ENCODE measurements at regions not wholly inside any gene's neighbourhood (a gene's known extent, or its start where the extent isn't known, plus 50 kb on each side); places are given as distances from the start of the nearest gene placed in this dataset.
"Not testable (repeated sequence)": the region's sequence is repeated elsewhere in the genome, so short reads cannot be mapped to it uniquely, and the experiment has no call there.

DNA sequence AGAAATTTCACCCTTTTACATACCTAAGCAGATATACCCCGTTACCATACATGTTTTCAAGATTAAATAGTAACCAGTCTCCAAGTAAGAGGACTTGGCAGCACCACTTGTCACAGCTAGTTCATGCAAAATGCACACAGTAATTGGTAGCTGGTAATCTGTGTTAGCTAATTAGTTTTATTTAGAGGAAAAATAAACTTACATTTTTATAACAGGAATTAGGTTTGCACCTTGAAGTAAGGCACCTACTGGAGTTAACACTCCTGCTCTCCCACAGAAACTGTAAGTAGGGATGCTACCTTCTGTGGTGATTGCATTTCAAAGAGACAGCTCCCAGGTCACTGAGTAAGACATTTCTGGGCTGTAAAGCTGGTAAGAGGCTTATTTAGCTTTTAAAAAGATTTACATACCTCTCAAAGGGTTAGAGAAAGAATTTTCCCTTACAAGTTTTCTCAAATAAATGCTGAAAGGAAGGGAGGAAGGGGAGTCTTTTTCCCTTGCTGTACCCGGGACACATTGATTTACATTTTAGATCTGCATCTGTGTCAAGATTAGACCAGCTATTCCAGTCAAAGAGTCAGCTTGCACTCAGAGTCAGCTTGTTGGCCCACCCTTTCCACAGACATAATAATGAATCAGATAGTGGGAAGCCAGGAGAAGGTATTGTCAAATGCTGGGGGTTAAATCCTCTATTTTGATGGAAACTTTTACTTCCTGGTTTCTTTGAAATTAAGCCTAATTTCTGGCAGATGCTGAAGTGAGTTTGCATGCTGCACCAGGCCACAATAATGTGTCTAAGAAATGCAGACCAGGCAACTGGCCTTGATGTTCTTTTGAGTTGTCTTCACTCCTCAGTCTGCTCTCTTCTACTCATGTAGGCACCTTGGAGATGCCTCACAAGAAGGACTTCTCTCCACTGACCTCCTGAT is 77.6 kb upstream of the CHD2 start:
- Histone ChIP-seq H3K4me1 (ENCODE audit: insufficient read depth, low read length, poor library complexity, severe bottlenecking) (peaks cover 19% of the 10 kb centered on the region), H3K9me2 (replicated peaks; ENCODE audit: low read depth, low read length) (no peaks in the 10 kb centered on the region), H4K20me1 (ENCODE audit: insufficient read depth, low read length, poor library complexity, severe bottlenecking) (no peaks in the 10 kb centered on the region), H3F3A (ENCODE audit: low read depth) (0 out of 2 replicates have a peak, but pooled peaks cover 4% of the 10 kb centered on the region), H3K4me2 (ENCODE audit: low read depth, low read length, poor library complexity, severe bottlenecking) (no peak overlapping the region), H3K4me3 (ENCODE audit: low read length, poor library complexity, severe bottlenecking) (no peak overlapping the region), H3K27me3 (ENCODE audit: insufficient read depth, low read length, poor library complexity, severe bottlenecking) (no peaks in the 10 kb centered on the region), H2AFZ (ENCODE audit: low read length) (peak overlapping the region; percentile 81), H3K79me2 (ENCODE audit: insufficient read depth, low read length) (no peaks in the 10 kb centered on the region), H3K9ac (ENCODE audit: low read depth, low read length, poor library complexity, severe bottlenecking) (no peak overlapping the region), H3K36me3 (ENCODE audit: insufficient read depth, low read length) (no peaks in the 10 kb centered on the region), H3K9me3 (ENCODE audit: insufficient read depth, low read depth, low read length) (no peaks in the 10 kb centered on the region)
- TF ChIP-seq EZH2phosphoT487 (IDR thresholded peaks at IDR 0.05; ENCODE audit: borderline replicate concordance), result no peak
- TF ChIP-seq, protein P1, sequence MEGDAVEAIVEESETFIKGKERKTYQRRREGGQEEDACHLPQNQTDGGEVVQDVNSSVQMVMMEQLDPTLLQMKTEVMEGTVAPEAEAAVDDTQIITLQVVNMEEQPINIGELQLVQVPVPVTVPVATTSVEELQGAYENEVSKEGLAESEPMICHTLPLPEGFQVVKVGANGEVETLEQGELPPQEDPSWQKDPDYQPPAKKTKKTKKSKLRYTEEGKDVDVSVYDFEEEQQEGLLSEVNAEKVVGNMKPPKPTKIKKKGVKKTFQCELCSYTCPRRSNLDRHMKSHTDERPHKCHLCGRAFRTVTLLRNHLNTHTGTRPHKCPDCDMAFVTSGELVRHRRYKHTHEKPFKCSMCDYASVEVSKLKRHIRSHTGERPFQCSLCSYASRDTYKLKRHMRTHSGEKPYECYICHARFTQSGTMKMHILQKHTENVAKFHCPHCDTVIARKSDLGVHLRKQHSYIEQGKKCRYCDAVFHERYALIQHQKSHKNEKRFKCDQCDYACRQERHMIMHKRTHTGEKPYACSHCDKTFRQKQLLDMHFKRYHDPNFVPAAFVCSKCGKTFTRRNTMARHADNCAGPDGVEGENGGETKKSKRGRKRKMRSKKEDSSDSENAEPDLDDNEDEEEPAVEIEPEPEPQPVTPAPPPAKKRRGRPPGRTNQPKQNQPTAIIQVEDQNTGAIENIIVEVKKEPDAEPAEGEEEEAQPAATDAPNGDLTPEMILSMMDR (conservative IDR thresholded peaks at IDR 0.05; ENCODE audit: low read length), result no peak

DNA sequence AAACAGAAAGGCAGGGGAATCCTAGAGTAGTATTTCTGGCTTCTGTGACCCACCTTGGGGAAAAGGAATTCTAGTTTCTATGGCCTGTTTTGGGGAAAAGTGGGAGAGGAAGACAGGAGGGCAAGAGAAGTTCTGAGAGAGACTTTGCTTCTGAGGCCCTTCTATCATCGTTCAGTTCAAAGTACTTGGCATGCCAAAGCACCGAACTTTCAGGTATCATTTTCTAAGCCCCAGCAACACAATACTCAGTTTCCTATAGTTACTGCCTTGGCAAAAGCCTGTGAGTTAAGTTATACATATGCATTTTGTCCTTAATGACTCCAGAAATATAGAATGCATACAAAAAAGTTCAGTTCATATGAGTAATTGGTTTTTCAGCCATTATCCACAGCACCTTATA is 74.1 kb upstream of the CHD2 start:
- Histone ChIP-seq H3K36me3 (ENCODE audit: insufficient read depth, low read length) (no peaks in the 10 kb centered on the region), H2AFZ (ENCODE audit: low read length) (peak overlapping the region; percentile 32; the same call in 1 of the 2 replicates), H4K20me1 (ENCODE audit: insufficient read depth, low read length, poor library complexity, severe bottlenecking) (no peaks in the 10 kb centered on the region), H3K4me2 (ENCODE audit: low read depth, low read length, poor library complexity, severe bottlenecking) (no peak overlapping the region), H3K9me3 (ENCODE audit: insufficient read depth, low read depth, low read length) (no peaks in the 10 kb centered on the region), H3K9me2 (replicated peaks; ENCODE audit: low read depth, low read length) (no peaks in the 10 kb centered on the region), H3K79me2 (ENCODE audit: insufficient read depth, low read length) (no peaks in the 10 kb centered on the region), H3K4me3 (ENCODE audit: low read length, poor library complexity, severe bottlenecking) (no peak overlapping the region), H3K27me3 (ENCODE audit: insufficient read depth, low read length, poor library complexity, severe bottlenecking) (no peaks in the 10 kb centered on the region), H3K4me1 (ENCODE audit: insufficient read depth, low read length, poor library complexity, severe bottlenecking) (peaks cover 9% of the 10 kb centered on the region), H3K9ac (ENCODE audit: low read depth, low read length, poor library complexity, severe bottlenecking) (no peak overlapping the region), H3F3A (ENCODE audit: low read depth) (peaks cover 6% of the 10 kb centered on the region; the same call in 1 of the 2 replicates)
- no peak for TF ChIP-seq EZH2phosphoT487 (IDR thresholded peaks at IDR 0.05; ENCODE audit: borderline replicate concordance)

DNA sequence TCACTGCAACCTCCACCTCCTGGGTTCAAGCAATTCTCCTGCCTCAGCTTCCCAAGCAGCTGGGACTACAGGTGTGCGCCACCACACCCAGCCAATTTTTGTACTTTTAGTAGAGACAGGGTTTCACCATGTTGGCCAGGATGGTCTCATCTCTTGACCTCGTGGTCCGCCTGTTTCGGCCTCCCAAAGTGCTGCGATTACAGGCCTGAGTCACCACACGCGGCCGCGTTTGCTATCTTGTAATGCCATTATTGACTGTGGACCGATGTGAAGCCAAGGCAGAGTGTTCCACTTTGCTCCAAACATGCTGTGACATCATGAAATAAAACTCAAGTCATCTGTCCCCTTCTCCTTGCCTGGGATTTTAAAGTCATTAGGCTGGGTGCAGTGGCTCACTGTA is 72.1 kb upstream of the CHD2 start:
- H3K4me2 ChIP-seq (ENCODE audit: low read depth, low read length, poor library complexity, severe bottlenecking); H3K9me3 ChIP-seq (ENCODE audit: insufficient read depth, low read depth, low read length); H3K4me3 ChIP-seq (ENCODE audit: low read length, poor library complexity, severe bottlenecking); H3K9ac ChIP-seq (ENCODE audit: low read depth, low read length, poor library complexity, severe bottlenecking); H3K9me2 ChIP-seq (replicated peaks; ENCODE audit: low read depth, low read length); H2AFZ ChIP-seq (ENCODE audit: low read length); H3K36me3 ChIP-seq (ENCODE audit: insufficient read depth, low read length); H3K79me2 ChIP-seq (ENCODE audit: insufficient read depth, low read length); H3K27me3 ChIP-seq (ENCODE audit: insufficient read depth, low read length, poor library complexity, severe bottlenecking); H4K20me1 ChIP-seq (ENCODE audit: insufficient read depth, low read length, poor library complexity, severe bottlenecking): not testable (repeated sequence)
- peaks cover 26% of the 10 kb centered on the region for H3K4me1 ChIP-seq (ENCODE audit: insufficient read depth, low read length, poor library complexity, severe bottlenecking)
- H3F3A ChIP-seq (ENCODE audit: low read depth), result peaks cover 13% of the 10 kb centered on the region; the same call in 1 of the 2 replicates

DNA sequence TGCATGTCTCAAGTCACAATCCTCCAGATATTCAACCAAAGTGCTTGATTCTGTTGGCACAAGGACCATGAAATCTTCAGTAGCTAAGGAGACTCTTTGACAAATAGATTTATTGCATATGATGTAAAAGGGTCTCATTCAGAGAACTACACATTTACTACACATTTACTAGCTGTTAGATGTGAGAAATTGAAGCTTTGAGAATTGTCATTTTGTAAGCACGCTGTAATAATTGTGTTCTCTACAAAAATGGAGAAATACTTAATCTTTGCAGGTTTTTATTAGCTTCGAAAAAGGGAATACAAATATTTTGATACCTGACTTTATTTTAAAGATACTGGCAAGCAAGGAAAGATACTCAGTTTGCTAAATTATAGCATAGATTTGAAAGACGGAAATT is 70.2 kb upstream of the CHD2 start:
- Histone ChIP-seq H3F3A (ENCODE audit: low read depth) (peaks cover 13% of the 10 kb centered on the region; the same call in 1 of the 2 replicates), H3K4me2 (ENCODE audit: low read depth, low read length, poor library complexity, severe bottlenecking) (no peak overlapping the region), H3K4me3 (ENCODE audit: low read length, poor library complexity, severe bottlenecking) (no peak overlapping the region), H3K79me2 (ENCODE audit: insufficient read depth, low read length) (no peaks in the 10 kb centered on the region), H3K4me1 (ENCODE audit: insufficient read depth, low read length, poor library complexity, severe bottlenecking) (peaks cover 35% of the 10 kb centered on the region), H3K9me2 (replicated peaks; ENCODE audit: low read depth, low read length) (no peaks in the 10 kb centered on the region), H3K36me3 (ENCODE audit: insufficient read depth, low read length) (no peaks in the 10 kb centered on the region), H3K9me3 (ENCODE audit: insufficient read depth, low read depth, low read length) (no peaks in the 10 kb centered on the region), H3K9ac (ENCODE audit: low read depth, low read length, poor library complexity, severe bottlenecking) (no peak overlapping the region), H4K20me1 (ENCODE audit: insufficient read depth, low read length, poor library complexity, severe bottlenecking) (no peaks in the 10 kb centered on the region), H2AFZ (ENCODE audit: low read length) (no peak overlapping the region), H3K27me3 (ENCODE audit: insufficient read depth, low read length, poor library complexity, severe bottlenecking) (no peaks in the 10 kb centered on the region)
- TF ChIP-seq, protein P1 (conservative IDR thresholded peaks at IDR 0.05; ENCODE audit: low read length), result no peak
- TF ChIP-seq EZH2phosphoT487 (IDR thresholded peaks at IDR 0.05; ENCODE audit: borderline replicate concordance), result no peak

All from Loucy (cell line).